SK-N-SH treated with all-trans-retinoic acid at 6 μM for 48 hours (cell line): ENCODE measurements at regions not wholly inside any gene's neighbourhood (a gene's known extent, or its start where the extent isn't known, plus 50 kb on each side); places are given as distances from the start of the nearest gene placed in this dataset.

ENCODE experiments used
- ATAC-seq: fragments of 200-7000 bp; cut with Tn5 transposase; 3 replicates; pipeline ENCODE4 v1.9.1; 2020; ENCODE audit warnings: mild to moderate bottlenecking, moderate library complexity
- ARNTL ChIP-seq: fragments of 450-650 bp; formaldehyde crosslinking; IDR thresholded peaks from 2 replicates; pipeline ENCODE4 v1.5.0; 2020; ENCODE audit warnings: low read depth, mild to moderate bottlenecking, moderate library complexity, borderline replicate concordance
- CREB5 ChIP-seq: fragments of 250-450 bp; sonication (Bioruptor Pico); IDR thresholded peaks from 2 replicates; pipeline ENCODE4 v1.5.1; 2020; ENCODE audit warnings: low read depth, mild to moderate bottlenecking, moderate library complexity
- CSDC2 ChIP-seq: fragments of 250-450 bp; sonication (Bioruptor Pico); IDR thresholded peaks from 2 replicates; pipeline ENCODE4 v1.5.0; 2020; ENCODE audit warnings: mild to moderate bottlenecking, moderate library complexity
- ESRRG ChIP-seq: fragments of 250-450 bp; sonication (Bioruptor Pico); IDR thresholded peaks from 2 replicates; pipeline ENCODE4 v1.6.1; 2021; ENCODE audit warnings: mild to moderate bottlenecking
- GLIS3 ChIP-seq: fragments of 250-450 bp; sonication (Bioruptor Pico); IDR thresholded peaks from 2 replicates; pipeline ENCODE4 v1.5.0; 2020; ENCODE audit warnings: mild to moderate bottlenecking, moderate library complexity
- ISL1 ChIP-seq: fragments of 250-450 bp; sonication (Bioruptor Pico); IDR thresholded peaks from 2 replicates; pipeline ENCODE4 v2.1.2; 2022; ENCODE audit warnings: mild to moderate bottlenecking, moderate library complexity
- OSR1 ChIP-seq: fragments of 250-450 bp; sonication (Bioruptor Pico); IDR thresholded peaks from 2 replicates; pipeline ENCODE4 v1.8.0; 2022; ENCODE audit warnings: moderate library complexity, mild to moderate bottlenecking, inconsistent platforms
- PATZ1 ChIP-seq: fragments of 250-450 bp; sonication (Bioruptor Pico); IDR thresholded peaks from 2 replicates; pipeline ENCODE4 v1.8.0; 2020; ENCODE audit warnings: mild to moderate bottlenecking, moderate library complexity, borderline replicate concordance
- PPARA ChIP-seq: fragments of 250-450 bp; sonication (Bioruptor Pico); IDR thresholded peaks from 2 replicates; pipeline ENCODE4 v1.5.0; 2020; ENCODE audit warnings: mild to moderate bottlenecking, borderline replicate concordance
- RARB ChIP-seq: fragments of 250-450 bp; sonication (Bioruptor Pico); IDR thresholded peaks from 2 replicates; pipeline ENCODE4 v1.8.0; 2021; ENCODE audit warnings: mild to moderate bottlenecking, moderate library complexity
- SNAI2 ChIP-seq: fragments of 250-450 bp; sonication (Bioruptor Pico); IDR thresholded peaks from 2 replicates; pipeline ENCODE4 v1.5.0; 2020; ENCODE audit warnings: mild to moderate bottlenecking, moderate library complexity
- TCF4 ChIP-seq: fragments of 250-450 bp; sonication (Bioruptor Pico); IDR thresholded peaks from 2 replicates; pipeline ENCODE4 v1.8.0; 2021; ENCODE audit warnings: mild to moderate bottlenecking, moderate library complexity, borderline replicate concordance
- TOX ChIP-seq: fragments of 250-450 bp; sonication (Bioruptor Pico); IDR thresholded peaks from 2 replicates; pipeline ENCODE4 v1.8.0; 2021; ENCODE audit warnings: mild to moderate bottlenecking, moderate library complexity, borderline replicate concordance
- TSHZ2 ChIP-seq: fragments of 250-450 bp; sonication (Bioruptor Pico); IDR thresholded peaks from 2 replicates; pipeline ENCODE4 v1.5.0; 2020; ENCODE audit warnings: mild to moderate bottlenecking, moderate library complexity
- ZC3H10 ChIP-seq: fragments of 250-450 bp; sonication (Bioruptor Pico); IDR thresholded peaks from 2 replicates; pipeline ENCODE4 v1.5.1; 2021; ENCODE audit warnings: mild to moderate bottlenecking, moderate library complexity
- ZFP3 ChIP-seq: fragments of 250-450 bp; sonication (Bioruptor Pico); IDR thresholded peaks from 2 replicates; pipeline ENCODE4 v1.5.0; 2020; ENCODE audit warnings: mild to moderate bottlenecking, moderate library complexity
- ZFP30 ChIP-seq: fragments of 450-650 bp; formaldehyde crosslinking; IDR thresholded peaks from 2 replicates; pipeline ENCODE4 v1.5.0; 2022; ENCODE audit warnings: mild to moderate bottlenecking, moderate library complexity
- ZNF565 ChIP-seq: fragments of 450-650 bp; formaldehyde crosslinking; conservative IDR thresholded peaks from 2 replicates; pipeline ENCODE4 v1.5.0; 2020; ENCODE audit warnings: low read depth, mild to moderate bottlenecking, moderate library complexity
- ZNF70 ChIP-seq: fragments of 450-650 bp; formaldehyde crosslinking; IDR thresholded peaks from 2 replicates; pipeline ENCODE4 v1.5.0; 2020; ENCODE audit warnings: mild to moderate bottlenecking, moderate library complexity
- ZNF8 ChIP-seq: fragments of 450-650 bp; formaldehyde crosslinking; IDR thresholded peaks from 2 replicates; pipeline ENCODE4 v1.5.0; 2020; ENCODE audit warnings: mild to moderate bottlenecking, moderate library complexity
- TF ChIP-seq, protein P1 (sequence below): fragments of 250-450 bp; sonication (Bioruptor Pico); IDR thresholded peaks from 2 replicates; pipeline ENCODE4 v1.8.0; 2021; ENCODE audit warnings: low read depth, mild to moderate bottlenecking, moderate library complexity, borderline replicate concordance

DNA sequence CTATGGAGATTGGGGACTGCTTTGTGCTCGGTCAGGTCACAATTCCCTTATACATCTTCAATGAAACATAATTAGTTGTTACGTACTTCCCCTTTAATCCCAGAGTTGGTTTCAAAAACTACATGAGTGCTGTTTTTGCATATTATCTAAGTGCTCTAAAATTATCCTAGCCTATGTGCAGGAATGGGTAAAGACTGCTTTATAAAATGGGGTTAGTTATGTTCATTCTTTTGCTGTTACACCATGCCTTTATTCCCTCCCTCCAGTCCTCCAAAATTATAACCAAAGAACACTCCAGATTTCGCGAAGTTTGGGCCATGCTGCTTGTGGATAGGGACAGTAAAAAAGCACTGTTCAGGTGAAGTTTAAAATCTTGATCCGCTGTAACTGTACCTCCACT is 173.9 kb upstream of the SNX7 start:
- no peak for ATAC-seq
- TF ChIP-seq ARNTL (CRISPR knock-in tag) (no peak), PPARA (no peak), ZNF70 (CRISPR knock-in tag) (no peak), TSHZ2 (CRISPR knock-in tag) (no peak), PATZ1 (CRISPR knock-in tag) (no peak), RARB (CRISPR knock-in tag) (no peak), ISL1 (no peak), ZFP30 (CRISPR knock-in tag) (no peak), ZNF8 (CRISPR knock-in tag) (no peak), ZNF565 (CRISPR knock-in tag) (no peak), ZC3H10 (CRISPR knock-in tag) (no peak), OSR1 (no peak), SNAI2 (no peak), TOX (CRISPR knock-in tag) (no peak), TCF4 (CRISPR knock-in tag) (no peak)
- TF ChIP-seq, protein P1, sequence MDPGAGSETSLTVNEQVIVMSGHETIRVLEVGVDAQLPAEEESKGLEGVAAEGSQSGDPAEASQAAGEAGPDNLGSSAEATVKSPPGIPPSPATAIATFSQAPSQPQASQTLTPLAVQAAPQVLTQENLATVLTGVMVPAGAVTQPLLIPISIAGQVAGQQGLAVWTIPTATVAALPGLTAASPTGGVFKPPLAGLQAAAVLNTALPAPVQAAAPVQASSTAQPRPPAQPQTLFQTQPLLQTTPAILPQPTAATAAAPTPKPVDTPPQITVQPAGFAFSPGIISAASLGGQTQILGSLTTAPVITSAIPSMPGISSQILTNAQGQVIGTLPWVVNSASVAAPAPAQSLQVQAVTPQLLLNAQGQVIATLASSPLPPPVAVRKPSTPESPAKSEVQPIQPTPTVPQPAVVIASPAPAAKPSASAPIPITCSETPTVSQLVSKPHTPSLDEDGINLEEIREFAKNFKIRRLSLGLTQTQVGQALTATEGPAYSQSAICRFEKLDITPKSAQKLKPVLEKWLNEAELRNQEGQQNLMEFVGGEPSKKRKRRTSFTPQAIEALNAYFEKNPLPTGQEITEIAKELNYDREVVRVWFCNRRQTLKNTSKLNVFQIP (CRISPR knock-in tag): no peak

DNA sequence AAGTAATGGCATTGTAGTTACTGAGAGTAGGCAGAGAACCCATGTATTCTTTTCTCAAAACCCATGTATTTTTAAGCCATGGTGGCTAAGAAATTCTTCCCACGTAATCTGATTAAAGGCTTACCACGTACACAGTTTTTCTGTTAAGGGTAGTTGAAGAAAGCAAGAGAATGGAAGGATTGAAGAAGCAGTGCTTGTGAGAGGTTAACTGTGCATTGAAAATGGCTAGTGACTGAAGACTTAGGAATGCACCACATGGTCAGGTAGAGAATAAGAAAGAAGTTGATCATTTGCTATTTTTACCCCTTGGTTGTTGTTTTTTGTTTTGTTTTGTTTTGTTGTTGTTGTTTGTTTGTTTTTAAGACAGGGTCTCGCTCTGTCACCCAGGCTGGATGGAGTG is 178.9 kb upstream of the SNX7 start:
- ATAC-seq: no peak
- TF ChIP-seq ZFP3 (CRISPR knock-in tag) (no peak), TCF4 (CRISPR knock-in tag) (no peak), ZC3H10 (CRISPR knock-in tag) (no peak), ZFP30 (CRISPR knock-in tag) (no peak)

DNA sequence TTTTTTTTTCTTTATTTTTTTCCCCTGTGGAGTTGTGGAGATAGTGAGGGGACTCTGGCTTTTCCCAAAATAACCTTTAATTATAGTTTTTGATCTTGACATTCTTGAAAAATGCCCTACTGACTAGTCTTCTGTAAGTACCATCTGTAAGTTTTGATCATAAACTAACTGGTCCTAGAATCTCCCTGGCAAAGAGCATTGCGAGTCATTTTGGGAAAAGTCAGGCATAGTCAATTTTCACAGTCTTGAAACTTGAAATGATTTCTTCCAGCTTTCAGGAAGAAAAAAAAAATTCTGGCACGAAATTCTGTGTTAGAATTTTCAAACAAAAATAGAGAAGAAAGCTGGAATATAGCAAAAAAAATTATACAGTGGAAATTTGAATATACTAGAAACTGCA is 181.2 kb upstream of the SNX7 start:
- no peak for TF ChIP-seq ZNF565 (CRISPR knock-in tag)
- no peak for TF ChIP-seq ZFP3 (CRISPR knock-in tag)
- TF ChIP-seq PATZ1 (CRISPR knock-in tag): no peak
- no peak for TF ChIP-seq CREB5 (CRISPR knock-in tag)
- no peak for TF ChIP-seq ESRRG
- TF ChIP-seq RARB (CRISPR knock-in tag): no peak
- TF ChIP-seq OSR1: no peak
- TF ChIP-seq PPARA: no peak
- TF ChIP-seq ZNF70 (CRISPR knock-in tag): no peak
- TF ChIP-seq ARNTL (CRISPR knock-in tag): no peak
- TF ChIP-seq TSHZ2 (CRISPR knock-in tag): no peak
- no peak for TF ChIP-seq TOX (CRISPR knock-in tag)
- TF ChIP-seq CSDC2: no peak
- no peak for TF ChIP-seq ZFP30 (CRISPR knock-in tag)
- no peak for TF ChIP-seq GLIS3 (CRISPR knock-in tag)
- ATAC-seq: no peak
